ENCODE measurements at regions not wholly inside any gene's neighbourhood (a gene's known extent, or its start where the extent isn't known, plus 50 kb on each side); places are given as distances from the start of the nearest gene placed in this dataset.

GRCh38 chr5:2300421-2300820 lies 417.7 kb upstream of the IRX4 start:
- no peaks in the 10 kb centered on the region for H4K20me1 ChIP-seq (ENCODE audit: low read depth)
- Mint-ChIP-seq H3K9me3 (peaks cover 2% of the 10 kb centered on the region), H3K4me1 (peaks cover 41% of the 10 kb centered on the region), H3K36me3 (no peaks in the 10 kb centered on the region), H3K27ac (peak overlapping the region; percentile 42), H3K27me3 (ENCODE audit: insufficient read depth, low read depth) (peaks cover 10% of the 10 kb centered on the region), H3K4me3 (no peak overlapping the region)
- peaks cover 18% of the 10 kb centered on the region for H3K4me1 ChIP-seq
- H2AFZ ChIP-seq (replicated peaks) = no peak overlapping the region
- H3K9me3 ChIP-seq (ENCODE audit: low read depth) = no peaks in the 10 kb centered on the region
- no peaks in the 10 kb centered on the region for H3K36me3 ChIP-seq
- H3K79me2 ChIP-seq (ENCODE audit: low read depth) = no peaks in the 10 kb centered on the region
- DNase-seq (ENCODE audit: low spot score) = no peak
- H3F3A ChIP-seq (ENCODE audit: low read depth) = peaks cover 8% of the 10 kb centered on the region
- no peak overlapping the region for H3K9ac ChIP-seq
- H3K27me3 ChIP-seq = no peaks in the 10 kb centered on the region
- no peak overlapping the region for H3K4me3 ChIP-seq
- TF ChIP-seq EZH2 (IDR thresholded peaks at IDR 0.05) = no peak
- TF ChIP-seq CTCF (IDR thresholded peaks at IDR 0.05) = no peak
- TF ChIP-seq EZH2phosphoT487 (IDR thresholded peaks at IDR 0.05) = no peak
- H3K4me2 ChIP-seq = no peak overlapping the region
- H3K27ac ChIP-seq = no peak overlapping the region

GRCh38 chr5:2299388-2300220 lies 416.9 kb upstream of the IRX4 start:
- TF ChIP-seq EZH2phosphoT487 (IDR thresholded peaks at IDR 0.05) (no peak), CTCF (IDR thresholded peaks at IDR 0.05) (peak; percentile 20)
- H3K4me3 Mint-ChIP-seq = no peak overlapping the region

GRCh38 chr5:2298781-2299180 lies 416.1 kb upstream of the IRX4 start:
- no peak overlapping the region for H3K4me2 ChIP-seq
- no peaks in the 10 kb centered on the region for H3K9me3 ChIP-seq (ENCODE audit: low read depth)
- no peaks in the 10 kb centered on the region for H4K20me1 ChIP-seq (ENCODE audit: low read depth)
- no peak overlapping the region for H2AFZ ChIP-seq (replicated peaks)
- no peak overlapping the region for H3K9ac ChIP-seq
- peaks cover 31% of the 10 kb centered on the region for H3K4me1 Mint-ChIP-seq
- H3K27ac ChIP-seq = no peak overlapping the region
- H3K27me3 ChIP-seq = no peaks in the 10 kb centered on the region
- H3K36me3 Mint-ChIP-seq = no peaks in the 10 kb centered on the region
- H3K4me3 Mint-ChIP-seq = no peak overlapping the region
- H3K79me2 ChIP-seq (ENCODE audit: low read depth) = no peaks in the 10 kb centered on the region
- peak overlapping the region; percentile 63 for H3K27ac Mint-ChIP-seq
- DNase-seq (ENCODE audit: low spot score) = peak; percentile 20
- H3K27me3 Mint-ChIP-seq (ENCODE audit: insufficient read depth, low read depth) = peaks cover 12% of the 10 kb centered on the region
- peaks cover 14% of the 10 kb centered on the region for H3K4me1 ChIP-seq
- TF ChIP-seq CTCF (IDR thresholded peaks at IDR 0.05) = no peak
- no peak for TF ChIP-seq EZH2phosphoT487 (IDR thresholded peaks at IDR 0.05)
- TF ChIP-seq EZH2 (IDR thresholded peaks at IDR 0.05) = no peak
- H3K9me3 Mint-ChIP-seq = peaks cover 7% of the 10 kb centered on the region
- H3K36me3 ChIP-seq = no peaks in the 10 kb centered on the region
- H3K4me3 ChIP-seq = no peak overlapping the region
- peaks cover 2% of the 10 kb centered on the region for H3F3A ChIP-seq (ENCODE audit: low read depth)

More at GRCh38 chr5:2299388-2300220, 416.9 kb upstream of the IRX4 start:
- Histone ChIP-seq H4K20me1 (ENCODE audit: low read depth) (no peaks in the 10 kb centered on the region), H3K9ac (no peak overlapping the region), H2AFZ (replicated peaks) (no peak overlapping the region), H3K9me3 (ENCODE audit: low read depth) (no peaks in the 10 kb centered on the region), H3K79me2 (ENCODE audit: low read depth) (no peaks in the 10 kb centered on the region), H3K27ac (no peak overlapping the region), H3K27me3 (no peaks in the 10 kb centered on the region), H3F3A (ENCODE audit: low read depth) (peaks cover 8% of the 10 kb centered on the region), H3K4me3 (no peak overlapping the region), H3K4me1 (peaks cover 18% of the 10 kb centered on the region), H3K36me3 (no peaks in the 10 kb centered on the region), H3K4me2 (no peak overlapping the region)
- peaks cover 39% of the 10 kb centered on the region for H3K4me1 Mint-ChIP-seq
- no peak overlapping the region for H3K27ac Mint-ChIP-seq
- no peak for DNase-seq (ENCODE audit: low spot score)
- peaks cover 12% of the 10 kb centered on the region for H3K27me3 Mint-ChIP-seq (ENCODE audit: insufficient read depth, low read depth)
- H3K9me3 Mint-ChIP-seq = peaks cover 1% of the 10 kb centered on the region
- no peaks in the 10 kb centered on the region for H3K36me3 Mint-ChIP-seq

Measured in neural progenitor cell (in vitro differentiated cells).